SU-DHL-6 (cell line): ENCODE measurements at regions not wholly inside any gene's neighbourhood (a gene's known extent, or its start where the extent isn't known, plus 50 kb on each side); places are given as distances from the start of the nearest gene placed in this dataset.

ENCODE experiments used
- EZH2phosphoT487 ChIP-seq: fragments of 200-600 bp; sonication (generic), shearing (Covaris generic); conservative IDR thresholded peaks from 2 replicates; pipeline ENCODE4 v1.6.1; 2018; ENCODE audit warnings: mild to moderate bottlenecking, antibody characterized with exemption, low read length, moderate library complexity, mixed read lengths
- TF ChIP-seq, protein P1 (sequence below): fragments of 200-600 bp; sonication (generic); IDR thresholded peaks from one replicate; pipeline ENCODE4 v1.5.1; 2017; ENCODE audit warnings: antibody characterized with exemption, mild to moderate bottlenecking, low read length, moderate library complexity; ENCODE audit not compliant: insufficient read depth, poor library complexity, severe bottlenecking

DNA sequence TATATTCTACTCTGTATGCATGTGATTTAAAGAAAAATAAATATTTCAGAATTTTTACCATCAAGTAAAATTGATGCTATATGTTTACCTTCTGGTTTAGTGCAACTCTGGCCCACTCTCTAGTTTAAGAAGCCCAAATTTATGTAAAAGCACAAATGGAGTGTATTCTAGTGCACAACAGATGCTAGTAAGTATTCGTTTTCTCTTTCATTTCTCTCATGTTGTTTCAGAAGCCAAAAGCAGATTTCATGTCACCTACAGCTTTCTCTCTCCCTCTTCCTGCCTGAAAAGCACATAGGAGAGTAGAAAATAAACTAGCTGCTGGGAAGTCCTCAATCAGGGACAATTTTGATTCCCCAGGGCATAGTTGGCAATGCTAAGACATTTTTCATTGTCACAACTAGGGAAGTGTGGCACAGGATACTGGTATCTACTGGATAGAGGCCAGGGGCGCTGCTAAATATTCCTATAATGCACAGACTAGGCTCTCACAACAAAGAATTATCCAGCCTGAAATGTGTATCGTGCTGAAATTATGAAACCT lies 147.4 kb upstream of the ARHGEF26 start:
- TF ChIP-seq, protein P1, sequence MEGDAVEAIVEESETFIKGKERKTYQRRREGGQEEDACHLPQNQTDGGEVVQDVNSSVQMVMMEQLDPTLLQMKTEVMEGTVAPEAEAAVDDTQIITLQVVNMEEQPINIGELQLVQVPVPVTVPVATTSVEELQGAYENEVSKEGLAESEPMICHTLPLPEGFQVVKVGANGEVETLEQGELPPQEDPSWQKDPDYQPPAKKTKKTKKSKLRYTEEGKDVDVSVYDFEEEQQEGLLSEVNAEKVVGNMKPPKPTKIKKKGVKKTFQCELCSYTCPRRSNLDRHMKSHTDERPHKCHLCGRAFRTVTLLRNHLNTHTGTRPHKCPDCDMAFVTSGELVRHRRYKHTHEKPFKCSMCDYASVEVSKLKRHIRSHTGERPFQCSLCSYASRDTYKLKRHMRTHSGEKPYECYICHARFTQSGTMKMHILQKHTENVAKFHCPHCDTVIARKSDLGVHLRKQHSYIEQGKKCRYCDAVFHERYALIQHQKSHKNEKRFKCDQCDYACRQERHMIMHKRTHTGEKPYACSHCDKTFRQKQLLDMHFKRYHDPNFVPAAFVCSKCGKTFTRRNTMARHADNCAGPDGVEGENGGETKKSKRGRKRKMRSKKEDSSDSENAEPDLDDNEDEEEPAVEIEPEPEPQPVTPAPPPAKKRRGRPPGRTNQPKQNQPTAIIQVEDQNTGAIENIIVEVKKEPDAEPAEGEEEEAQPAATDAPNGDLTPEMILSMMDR: no peak
- no peak for TF ChIP-seq EZH2phosphoT487
